K562 (cell line): ENCODE measurements at regions not wholly inside any gene's neighbourhood (a gene's known extent, or its start where the extent isn't known, plus 50 kb on each side); places are given as distances from the start of the nearest gene placed in this dataset.

Experiments
- ATAC-seq: fragments of 200-7000 bp; cut with Tn5 transposase; 3 replicates; pipeline ENCODE4 v1.9.1; 2020; ENCODE audit warnings: moderate library complexity
- BruUV-seq: library from RNA; stranded (reverse); fragments of 400-500 nt; replicated peaks from 2 replicates; lab custom pipeline; 2021; lab: Mats Ljungman, UMichigan
- CTCF ChIA-PET: fragments of 300-600 bp; formaldehyde crosslinking; extraction: SDS; loops from one replicate; lab custom pipeline; 2021; ENCODE audit warnings: low intra/inter-chr PET ratio; lab: Yijun Ruan, JAX
- POLR2A ChIA-PET: fragments of 300-600, 350-650 bp; sonication (Branson Sonifier 250); formaldehyde crosslinking; extraction: SDS; loops from one replicate; lab custom pipeline; 2021; ENCODE audit warnings: antibody characterized with exemption, inconsistent platforms; lab: Yijun Ruan, JAX
- DNase-seq, 4 experiments: peaks; one replicate each; pipeline versions ENCODE4 v3.0.0 to v3.0.0-alpha.2; 2011 to 2018; ENCODE audit warnings: low spot score in 3 of 4, mixed read lengths in 3 of 4; ENCODE audit errors: extremely low read depth in 1 of 4
- FAIRE-seq: peaks from 2 replicates; lab custom pipeline; 2011; peaks lifted over from hg19 to GRCh38; lab: Jason Lieb, UNC
- H2AFZ ChIP-seq: 2 replicates; pipeline ENCODE4 v1.6.0; 2011; ENCODE audit warnings: low read depth, low read length, control low read depth, inconsistent platforms
- H3K27ac ChIP-seq: fragments of 200-600 bp; 3 replicates; pipeline ENCODE4 v1.8.0; 2011; ENCODE audit warnings: low read depth, mild to moderate bottlenecking, control low read depth, inconsistent platforms, low read length, moderate library complexity, mixed read lengths; ENCODE audit errors: extremely low read depth
- H3K27me3 ChIP-seq, 2 experiments: fragments of 300-600 bp in 1 of 2; 2 replicates in 1 of 2; 3 replicates in 1 of 2; pipeline versions ENCODE4 v1.6.0 to v1.8.0; 2011; ENCODE audit warnings: inconsistent platforms in 2 of 2, low read length in 2 of 2, mild to moderate bottlenecking in 1 of 2, mixed read lengths in 1 of 2, moderate library complexity in 1 of 2; ENCODE audit not compliant: control insufficient read depth in 2 of 2, insufficient read depth in 2 of 2
- H3K36me3 ChIP-seq: fragments of 300-600 bp; 3 replicates; pipeline ENCODE4 v1.8.0; 2011; ENCODE audit warnings: mild to moderate bottlenecking, low read length, inconsistent platforms; ENCODE audit not compliant: control insufficient read depth, insufficient read depth
- H3K4me1 ChIP-seq, 2 experiments: fragments of 200-600 bp in 1 of 2; replicated peaks in 1 of 2; 2 replicates in 1 of 2; 3 replicates in 1 of 2; pipeline versions ENCODE4 v1.5.1 to v1.8.0; 2011; ENCODE audit warnings: inconsistent platforms in 2 of 2, low read length in 2 of 2, mild to moderate bottlenecking in 1 of 2, mixed read lengths in 1 of 2, moderate library complexity in 1 of 2; ENCODE audit not compliant: control insufficient read depth in 2 of 2, insufficient read depth in 2 of 2
- H3K4me2 ChIP-seq: 2 replicates; pipeline ENCODE4 v1.6.1; 2011; ENCODE audit warnings: low read length, control low read depth, inconsistent platforms, mixed read lengths; ENCODE audit not compliant: insufficient read depth
- H3K4me3 ChIP-seq: fragments of 200-600 bp; sonication (generic), shearing (Covaris generic); 2 replicates; pipeline ENCODE4 v1.5.1; 2016; ENCODE audit warnings: control low read depth, inconsistent platforms
- H3K79me2 ChIP-seq: fragments of 200-600 bp; 3 replicates; pipeline ENCODE4 v1.8.0; 2011; ENCODE audit warnings: low read length, inconsistent platforms; ENCODE audit not compliant: control insufficient read depth, insufficient read depth
- H3K9ac ChIP-seq, 2 experiments: 2 replicates each; pipeline versions ENCODE4 v1.6.0 to v1.6.1; 2011; ENCODE audit warnings: low read depth in 2 of 2, low read length in 2 of 2, control low read depth in 1 of 2, inconsistent platforms in 1 of 2, mild to moderate bottlenecking in 1 of 2, mixed read lengths in 1 of 2; ENCODE audit not compliant: insufficient read depth in 1 of 2
- H3K9me1 ChIP-seq: one replicate; pipeline ENCODE4 v1.6.0; 2011; ENCODE audit warnings: inconsistent platforms, mild to moderate bottlenecking, low read length, moderate library complexity; ENCODE audit not compliant: control insufficient read depth, insufficient read depth
- H3K9me3 ChIP-seq: replicated peaks from 2 replicates; pipeline ENCODE4 v1.5.1; 2011; ENCODE audit warnings: low read depth, low read length, inconsistent platforms; ENCODE audit not compliant: control insufficient read depth, insufficient read depth
- H4K20me1 ChIP-seq: replicated peaks from 2 replicates; pipeline ENCODE4 v1.6.1; 2011; ENCODE audit warnings: low read length, inconsistent platforms, mixed read lengths; ENCODE audit not compliant: control insufficient read depth, insufficient read depth
- CHAMP1 ChIP-seq: fragments of 450-650 bp; IDR thresholded peaks from 2 replicates; pipeline ENCODE4 v1.6.1; 2016; ENCODE audit warnings: mild to moderate bottlenecking
- HDAC6 ChIP-seq: IDR thresholded peaks from 2 replicates; pipeline ENCODE4 v1.6.1; 2012; ENCODE audit warnings: low read depth, mild to moderate bottlenecking, control low read depth, inconsistent platforms, low read length, moderate library complexity
- MTA3 ChIP-seq: fragments of 450-650 bp; formaldehyde crosslinking; IDR thresholded peaks from 2 replicates; pipeline ENCODE4 v1.6.1; 2017; ENCODE audit warnings: mild to moderate bottlenecking, borderline replicate concordance
- POU5F1 ChIP-seq: fragments of 150-350 bp; IDR thresholded peaks from 2 replicates; pipeline ENCODE4 v1.6.1; 2014; ENCODE audit warnings: borderline replicate concordance, low read length, low read depth, mild to moderate bottlenecking; ENCODE audit not compliant: partially characterized antibody
- PTRF ChIP-seq: fragments of 450-650 bp; IDR thresholded peaks from 2 replicates; pipeline ENCODE4 v1.6.1; 2016; ENCODE audit warnings: mild to moderate bottlenecking, missing genetic modification characterization, missing compliant biosample characterization
- SP2 ChIP-seq: IDR thresholded peaks from 2 replicates; pipeline ENCODE4 v1.6.1; 2011; ENCODE audit warnings: mild to moderate bottlenecking, low read depth, low read length, moderate library complexity; ENCODE audit not compliant: poor library complexity, severe bottlenecking; ENCODE audit errors: extremely low read depth
- XRCC4 ChIP-seq: IDR thresholded peaks from one replicate; pipeline ENCODE4 v1.6.1; 2011; ENCODE audit not compliant: insufficient read depth, insufficient read length; ENCODE audit errors: extremely low read depth
- ZNF232 ChIP-seq: sonication (generic); formaldehyde crosslinking; IDR thresholded peaks from 2 replicates; pipeline ENCODE4 v1.8.0; 2022; ENCODE audit warnings: mild to moderate bottlenecking, missing genetic modification reagents
- ZNF780A ChIP-seq: fragments of 250-450 bp; sonication (Bioruptor Pico); IDR thresholded peaks from 2 replicates; pipeline ENCODE4 v1.5.0; 2021; ENCODE audit warnings: mild to moderate bottlenecking
- ZZZ3 ChIP-seq: fragments of 450-650 bp; IDR thresholded peaks from 2 replicates; pipeline ENCODE4 v1.6.1; 2016; ENCODE audit warnings: antibody characterized with exemption, mild to moderate bottlenecking, moderate library complexity
- WGBS: fragments of 100-300 bp; shearing (Covaris generic); methylation state at CpG from one replicate; pipeline ENCODE4 v1.1.6; 2016; ENCODE audit warnings: low coverage, mixed read lengths; ENCODE audit not compliant: insufficient coverage; ENCODE audit errors: missing lambda C conversion rate; 5-methylcytosine and 5-hydroxymethylcytosine counted together
- in situ Hi-C: fragments of 300-500 bp; cut with MboI; formaldehyde crosslinking; loops from 4 replicates; pipeline ENCODE4 v1.15.0; 2018; ENCODE audit warnings: inconsistent platforms, mixed read lengths
- intact Hi-C: fragments of 100-400 bp; cut with micrococcal nuclease; formaldehyde crosslinking; loops from 2 replicates; pipeline ENCODE4 v1.14.2; 2022

- TF ChIP-seq CHAMP1 (no peak), HDAC6 (no peak)
Measured at GRCh38 chr7:9718071-9718661, 1255.5 kb upstream of the PHF14 start (continued).

GRCh38 chr7:9719303-9719702 is 1254.4 kb upstream of the PHF14 start:
- no TSS peak for BruUV-seq
- FAIRE-seq (no peak), ATAC-seq (no peak)
- H3K4me1 ChIP-seq: no peaks in the 10 kb centered on the region
- H3K36me3 ChIP-seq: no peaks in the 10 kb centered on the region
- WGBS: 0% methylated on average over 4 of the region's 4 CpGs
- CTCF ChIA-PET: no interaction called here
- no peaks in the 10 kb centered on the region for H4K20me1 ChIP-seq
- H3K4me3 ChIP-seq: no peak overlapping the region
- no peak overlapping the region for H2AFZ ChIP-seq
- POLR2A ChIA-PET: no interaction called here
- no peaks in the 10 kb centered on the region; the same call in 1 of the 2 replicates for H3K9me3 ChIP-seq
- TF ChIP-seq PTRF (tag): no peak
- no peak for TF ChIP-seq ZNF780A (CRISPR knock-in tag)
- TF ChIP-seq ZZZ3: no peak
- no peak for TF ChIP-seq ZNF232 (CRISPR knock-in tag)
- no peak for TF ChIP-seq MTA3
- TF ChIP-seq POU5F1: no peak
- no peak for TF ChIP-seq SP2
- no peak for TF ChIP-seq XRCC4
- TF ChIP-seq, all 486 proteins: peak for 0
- Histone ChIP-seq H3K9me1 (no peaks in the 10 kb centered on the region), H3K9ac (no peak overlapping the region), H3K27me3 (no peaks in the 10 kb centered on the region), H3K79me2 (no peaks in the 10 kb centered on the region), H3K27ac (no peak overlapping the region), H3K4me2 (no peak overlapping the region)
- intact Hi-C loops (loop anchor here (5.0 kb wide), 1 partner anchor 988 kb away; no protein-coding TSS in a partner anchor), in situ Hi-C loops (no loop called here)
- no peak for DNase-seq
